HEK293 (cell line): ENCODE measurements at regions not wholly inside any gene's neighbourhood (a gene's known extent, or its start where the extent isn't known, plus 50 kb on each side); places are given as distances from the start of the nearest gene placed in this dataset.

ENCODE experiments used
- CTCF ChIA-PET: fragments of 350-600 bp; formaldehyde crosslinking; extraction: SDS; loops from one replicate; lab custom pipeline; 2021; ENCODE audit warnings: antibody characterized with exemption; lab: Yijun Ruan, JAX
- POLR2A ChIA-PET: fragments of 300-600 bp; formaldehyde crosslinking; extraction: SDS; loops from one replicate; lab custom pipeline; 2020; ENCODE audit warnings: antibody characterized with exemption, inconsistent platforms; lab: Yijun Ruan, JAX
- H3K27ac ChIP-seq: fragments of 200-500 bp; sonication (Bioruptor generic); 2 replicates; pipeline ENCODE4 v1.5.1; 2014; ENCODE audit warnings: low read depth, low read length, control low read depth, inconsistent platforms; ENCODE audit errors: extremely low read depth
- H3K36me3 ChIP-seq, 2 experiments: fragments of 200-500 bp in 1 of 2; sonication (Bioruptor generic) in 1 of 2; 1 replicate in 1 of 2; 2 replicates in 1 of 2; pipeline ENCODE4 v1.5.1; 2014 to 2017; ENCODE audit warnings: inconsistent platforms in 2 of 2, low read length in 2 of 2; ENCODE audit not compliant: control insufficient read depth in 2 of 2, insufficient read depth in 1 of 2
- H3K4me1 ChIP-seq: fragments of 200-500 bp; sonication (Bioruptor generic); 2 replicates; pipeline ENCODE4 v1.5.1; 2014; ENCODE audit warnings: mild to moderate bottlenecking, low read length, inconsistent platforms; ENCODE audit not compliant: control insufficient read depth, insufficient read depth
- H3K4me3 ChIP-seq: 2 replicates; pipeline ENCODE4 v1.5.1; 2011; ENCODE audit warnings: low read depth, mild to moderate bottlenecking, control low read depth, low read length, moderate library complexity
- H3K9me3 ChIP-seq: fragments of 200-500 bp; sonication (Bioruptor generic); 2 replicates; pipeline ENCODE4 v1.5.1; 2014; ENCODE audit warnings: low read depth, low read length, inconsistent platforms; ENCODE audit not compliant: control insufficient read depth, insufficient read depth
- GLIS1 ChIP-seq: fragments of 450-650 bp; formaldehyde crosslinking; IDR thresholded peaks from 2 replicates; pipeline ENCODE4 v1.5.1; 2016; ENCODE audit warnings: missing biosample characterization, missing genetic modification characterization
- KLF10 ChIP-seq: fragments of 450-650 bp; IDR thresholded peaks from 2 replicates; pipeline ENCODE4 v1.5.1; 2018; ENCODE audit warnings: missing biosample characterization, mild to moderate bottlenecking, missing genetic modification characterization
- KLF16 ChIP-seq: fragments of 450-650 bp; formaldehyde crosslinking; IDR thresholded peaks from 2 replicates; pipeline ENCODE4 v1.5.1; 2017; ENCODE audit warnings: missing biosample characterization, missing genetic modification characterization
- KLF17 ChIP-seq: fragments of 450-650 bp; formaldehyde crosslinking; IDR thresholded peaks from 2 replicates; pipeline ENCODE4 v1.5.1; 2016; ENCODE audit warnings: missing biosample characterization, missing genetic modification characterization
- KLF8 ChIP-seq: fragments of 450-650 bp; formaldehyde crosslinking; IDR thresholded peaks from 2 replicates; pipeline ENCODE4 v1.5.1; 2016; ENCODE audit warnings: missing biosample characterization, missing genetic modification characterization
- OVOL3 ChIP-seq: fragments of 450-650 bp; formaldehyde crosslinking; IDR thresholded peaks from 2 replicates; pipeline ENCODE4 v1.5.1; 2016; ENCODE audit warnings: missing biosample characterization, missing genetic modification characterization
- REPIN1 ChIP-seq: fragments of 450-650 bp; formaldehyde crosslinking; IDR thresholded peaks from 2 replicates; pipeline ENCODE4 v1.5.1; 2017; ENCODE audit warnings: missing biosample characterization, missing genetic modification characterization, low read depth
- REST ChIP-seq: fragments of 450-650 bp; formaldehyde crosslinking; IDR thresholded peaks from 2 replicates; pipeline ENCODE4 v1.5.1; 2016; ENCODE audit warnings: missing biosample characterization, missing genetic modification characterization
- SP2 ChIP-seq: fragments of 450-650 bp; formaldehyde crosslinking; IDR thresholded peaks from 2 replicates; pipeline ENCODE4 v1.5.1; 2016; ENCODE audit warnings: missing biosample characterization, missing genetic modification characterization
- ZFP69B ChIP-seq: fragments of 450-650 bp; formaldehyde crosslinking; IDR thresholded peaks from 2 replicates; pipeline ENCODE4 v1.5.1; 2016; ENCODE audit warnings: missing biosample characterization, missing genetic modification characterization
- ZNF24 ChIP-seq: fragments of 450-650 bp; formaldehyde crosslinking; IDR thresholded peaks from 2 replicates; pipeline ENCODE4 v1.5.1; 2016; ENCODE audit warnings: missing biosample characterization, missing genetic modification characterization
- ZNF248 ChIP-seq: fragments of 450-650 bp; formaldehyde crosslinking; IDR thresholded peaks from 2 replicates; pipeline ENCODE4 v1.5.1; 2017; ENCODE audit warnings: missing biosample characterization, missing genetic modification characterization
- ZNF350 ChIP-seq: fragments of 450-650 bp; formaldehyde crosslinking; IDR thresholded peaks from 2 replicates; pipeline ENCODE4 v1.5.0; 2017; ENCODE audit warnings: missing biosample characterization, mild to moderate bottlenecking, missing genetic modification characterization
- ZNF366 ChIP-seq: fragments of 450-650 bp; formaldehyde crosslinking; conservative IDR thresholded peaks from 2 replicates; pipeline ENCODE4 v1.5.1; 2016; ENCODE audit warnings: missing biosample characterization, missing genetic modification characterization
- ZNF48 ChIP-seq: fragments of 450-650 bp; formaldehyde crosslinking; IDR thresholded peaks from 2 replicates; pipeline ENCODE4 v1.5.1; 2016; ENCODE audit warnings: missing biosample characterization, missing genetic modification characterization
- ZNF610 ChIP-seq: fragments of 450-650 bp; formaldehyde crosslinking; IDR thresholded peaks from 2 replicates; pipeline ENCODE4 v1.5.1; 2016; ENCODE audit warnings: missing biosample characterization, missing genetic modification characterization, borderline replicate concordance
- ZNF629 ChIP-seq: fragments of 450-650 bp; formaldehyde crosslinking; IDR thresholded peaks from 2 replicates; pipeline ENCODE4 v1.5.1; 2017; ENCODE audit warnings: missing biosample characterization, missing genetic modification characterization
- ZNF645 ChIP-seq: fragments of 450-650 bp; formaldehyde crosslinking; IDR thresholded peaks from 2 replicates; pipeline ENCODE4; 2016; ENCODE audit warnings: missing biosample characterization, missing genetic modification characterization
- ZNF664 ChIP-seq: fragments of 450-650 bp; formaldehyde crosslinking; IDR thresholded peaks from 2 replicates; pipeline ENCODE4 v1.5.1; 2016; ENCODE audit warnings: missing biosample characterization, missing genetic modification characterization
- ZNF670 ChIP-seq: fragments of 450-650 bp; formaldehyde crosslinking; IDR thresholded peaks from 2 replicates; pipeline ENCODE4 v1.5.1; 2016; ENCODE audit warnings: missing biosample characterization, missing genetic modification characterization, low read depth
- ZNF701 ChIP-seq: fragments of 450-650 bp; formaldehyde crosslinking; IDR thresholded peaks from 2 replicates; pipeline ENCODE4 v1.5.1; 2016; ENCODE audit warnings: missing biosample characterization, missing genetic modification characterization
- ZNF777 ChIP-seq: fragments of 450-650 bp; formaldehyde crosslinking; IDR thresholded peaks from 2 replicates; pipeline ENCODE4 v1.5.1; 2017; ENCODE audit warnings: missing biosample characterization, missing genetic modification characterization, borderline replicate concordance
- ZNF837 ChIP-seq: fragments of 450-650 bp; formaldehyde crosslinking; IDR thresholded peaks from 2 replicates; pipeline ENCODE4 v1.5.1; 2016; ENCODE audit warnings: missing biosample characterization, missing genetic modification characterization
- ZNF843 ChIP-seq: fragments of 450-650 bp; formaldehyde crosslinking; IDR thresholded peaks from 2 replicates; pipeline ENCODE4 v1.5.1; 2016; ENCODE audit warnings: missing biosample characterization, missing genetic modification characterization
- TF ChIP-seq, protein P1 (sequence below): fragments of 450-650 bp; formaldehyde crosslinking; IDR thresholded peaks from 2 replicates; pipeline ENCODE4 v1.5.1; 2016; ENCODE audit warnings: missing biosample characterization, missing genetic modification characterization, low read depth
- TF ChIP-seq, protein P2 (sequence below): fragments of 450-650 bp; formaldehyde crosslinking; IDR thresholded peaks from 2 replicates; pipeline ENCODE4 v1.5.1; 2016; ENCODE audit warnings: missing biosample characterization, missing genetic modification characterization

- Histone ChIP-seq H3K36me3 (no peaks in the 10 kb centered on the region), H3K9me3 (no peaks in the 10 kb centered on the region), H3K4me3 (no peak overlapping the region), H3K4me1 (0 out of 2 replicates have a peak, but pooled peaks cover 2% of the 10 kb centered on the region), H3K27ac (no peak overlapping the region)
- ChIA-PET CTCF (interaction anchor here (0.7 kb wide), 1 partner anchor 463 kb away, joined by 3 read pairs; no protein-coding TSS in a partner anchor), POLR2A (no interaction called here)
- TF ChIP-seq ZNF701 (tag by site-specific recombination), result no peak
- no peak for TF ChIP-seq ZNF366
Measured at GRCh38 chr6:29232725-29233124, 62.0 kb downstream of the OR2J2 start.

DNA sequence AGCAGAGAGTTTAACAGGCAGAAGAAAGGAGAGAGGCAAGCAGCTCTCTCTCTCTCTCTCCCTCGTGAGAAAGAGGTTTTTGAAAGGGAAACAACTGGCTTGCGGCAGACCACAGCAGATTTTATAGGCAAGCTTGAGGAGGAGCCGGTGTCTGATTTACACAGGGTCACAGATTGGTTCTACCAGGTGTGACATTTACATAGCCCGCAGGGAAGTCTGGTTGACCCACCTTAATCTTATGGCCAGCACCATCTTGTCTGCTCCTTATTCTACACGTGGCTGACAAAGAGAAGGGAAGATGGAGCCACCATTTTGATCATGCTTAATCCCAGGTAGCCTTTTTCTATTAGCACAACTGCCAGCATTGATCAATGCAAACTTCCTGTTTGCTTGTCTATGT, 65.4 kb downstream of the OR2J2 start:
- Histone ChIP-seq H3K9me3 (no peaks in the 10 kb centered on the region), H3K4me1 (0 out of 2 replicates have a peak, but pooled peaks cover 2% of the 10 kb centered on the region), H3K4me3 (no peak overlapping the region), H3K27ac (no peak overlapping the region), H3K36me3 (no peaks in the 10 kb centered on the region)
- CTCF ChIA-PET, result interaction anchor here (0.7 kb wide), 1 partner anchor 9 kb away, joined by 3 read pairs; no protein-coding TSS in a partner anchor
- TF ChIP-seq, protein P1, sequence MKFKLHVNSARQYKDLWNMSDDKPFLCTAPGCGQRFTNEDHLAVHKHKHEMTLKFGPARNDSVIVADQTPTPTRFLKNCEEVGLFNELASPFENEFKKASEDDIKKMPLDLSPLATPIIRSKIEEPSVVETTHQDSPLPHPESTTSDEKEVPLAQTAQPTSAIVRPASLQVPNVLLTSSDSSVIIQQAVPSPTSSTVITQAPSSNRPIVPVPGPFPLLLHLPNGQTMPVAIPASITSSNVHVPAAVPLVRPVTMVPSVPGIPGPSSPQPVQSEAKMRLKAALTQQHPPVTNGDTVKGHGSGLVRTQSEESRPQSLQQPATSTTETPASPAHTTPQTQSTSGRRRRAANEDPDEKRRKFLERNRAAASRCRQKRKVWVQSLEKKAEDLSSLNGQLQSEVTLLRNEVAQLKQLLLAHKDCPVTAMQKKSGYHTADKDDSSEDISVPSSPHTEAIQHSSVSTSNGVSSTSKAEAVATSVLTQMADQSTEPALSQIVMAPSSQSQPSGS (tag by site-specific recombination), result no peak
- no peak for TF ChIP-seq ZNF248 (tag by site-specific recombination)
- TF ChIP-seq ZNF837 (tag by site-specific recombination), result no peak
- TF ChIP-seq REPIN1, result no peak
- no peak for TF ChIP-seq ZFP69B (tag by site-specific recombination)
- no peak for TF ChIP-seq ZNF843 (tag by site-specific recombination)
- TF ChIP-seq, protein P2, sequence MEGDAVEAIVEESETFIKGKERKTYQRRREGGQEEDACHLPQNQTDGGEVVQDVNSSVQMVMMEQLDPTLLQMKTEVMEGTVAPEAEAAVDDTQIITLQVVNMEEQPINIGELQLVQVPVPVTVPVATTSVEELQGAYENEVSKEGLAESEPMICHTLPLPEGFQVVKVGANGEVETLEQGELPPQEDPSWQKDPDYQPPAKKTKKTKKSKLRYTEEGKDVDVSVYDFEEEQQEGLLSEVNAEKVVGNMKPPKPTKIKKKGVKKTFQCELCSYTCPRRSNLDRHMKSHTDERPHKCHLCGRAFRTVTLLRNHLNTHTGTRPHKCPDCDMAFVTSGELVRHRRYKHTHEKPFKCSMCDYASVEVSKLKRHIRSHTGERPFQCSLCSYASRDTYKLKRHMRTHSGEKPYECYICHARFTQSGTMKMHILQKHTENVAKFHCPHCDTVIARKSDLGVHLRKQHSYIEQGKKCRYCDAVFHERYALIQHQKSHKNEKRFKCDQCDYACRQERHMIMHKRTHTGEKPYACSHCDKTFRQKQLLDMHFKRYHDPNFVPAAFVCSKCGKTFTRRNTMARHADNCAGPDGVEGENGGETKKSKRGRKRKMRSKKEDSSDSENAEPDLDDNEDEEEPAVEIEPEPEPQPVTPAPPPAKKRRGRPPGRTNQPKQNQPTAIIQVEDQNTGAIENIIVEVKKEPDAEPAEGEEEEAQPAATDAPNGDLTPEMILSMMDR (tag by site-specific recombination), result no peak
- TF ChIP-seq ZNF610, result no peak
- TF ChIP-seq ZNF48 (tag by site-specific recombination), result no peak
- no peak for TF ChIP-seq ZNF664 (tag by site-specific recombination)
- TF ChIP-seq SP2 (tag by site-specific recombination), result no peak
- no peak for TF ChIP-seq ZNF24
- no peak for TF ChIP-seq KLF8 (tag by site-specific recombination)
- no peak for TF ChIP-seq ZNF670 (tag by site-specific recombination)
- TF ChIP-seq KLF10, result no peak
- no peak for TF ChIP-seq ZNF645 (tag by site-specific recombination)
- no peak for TF ChIP-seq KLF16 (tag by site-specific recombination)
- no peak for TF ChIP-seq ZNF629
- no peak for TF ChIP-seq OVOL3 (tag by site-specific recombination)
- POLR2A ChIA-PET, result no interaction called here

DNA sequence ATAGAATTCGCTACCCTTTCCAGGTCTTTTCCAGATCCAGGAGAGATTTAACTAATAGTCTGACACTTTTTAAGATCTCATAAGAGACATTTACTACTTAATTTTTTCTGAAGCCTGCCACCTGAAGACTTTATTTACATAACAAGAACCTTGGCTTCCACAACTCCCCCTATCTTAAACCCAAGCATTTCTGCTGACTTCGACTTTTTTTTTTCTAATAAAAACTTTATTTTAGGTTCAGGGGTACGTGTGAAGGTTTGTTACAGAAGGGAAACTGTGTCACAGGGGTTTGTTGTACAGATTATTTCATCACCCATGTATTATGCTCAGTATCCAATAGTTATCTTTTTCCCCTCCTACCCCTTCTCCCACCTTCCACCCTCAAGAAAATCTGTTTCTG, 64.9 kb upstream of the OR14J1 start:
- H3K9me3 ChIP-seq, result no peaks in the 10 kb centered on the region
- CTCF ChIA-PET, result interaction anchor here (0.7 to 1.0 kb wide), 2 partner anchors 9 to 164 kb away, joined by 3 read pairs; no protein-coding TSS in a partner anchor
- no peak overlapping the region for H3K4me3 ChIP-seq
- no peak overlapping the region for H3K27ac ChIP-seq
- 0 out of 2 replicates have a peak, but pooled peaks cover 2% of the 10 kb centered on the region for H3K4me1 ChIP-seq
- POLR2A ChIA-PET, result no interaction called here
- H3K36me3 ChIP-seq, result no peaks in the 10 kb centered on the region
- TF ChIP-seq ZNF350 (tag by site-specific recombination) (no peak), GLIS1 (tag by site-specific recombination) (no peak), REST (no peak), ZNF777 (tag by site-specific recombination) (no peak), KLF17 (tag by site-specific recombination) (no peak)
